Fibroblast of lung (primary cell): ENCODE measurements at regions not wholly inside any gene's neighbourhood (a gene's known extent, or its start where the extent isn't known, plus 50 kb on each side); places are given as distances from the start of the nearest gene placed in this dataset.

Experiments used
- DNase-seq, 2 donors: peaks; one replicate each; pipeline versions ENCODE4 v3.0.0 to v3.0.0-alpha.2; 2010; ENCODE audit warnings: low read depth in 2 of 2
- H2AFZ ChIP-seq: 2 replicates; pipeline ENCODE4 v1.5.1; 2012; ENCODE audit warnings: low read length, control low read depth, inconsistent platforms
- H3K27ac ChIP-seq: 2 replicates; pipeline ENCODE4 v1.5.1; 2011; ENCODE audit warnings: low read length, control low read depth; ENCODE audit not compliant: insufficient read depth
- H3K27me3 ChIP-seq: 2 replicates; pipeline ENCODE4 v1.5.1; 2011; ENCODE audit warnings: mild to moderate bottlenecking, low read length; ENCODE audit not compliant: control insufficient read depth, insufficient read depth
- H3K36me3 ChIP-seq: 2 replicates; pipeline ENCODE4 v1.5.1; 2011; ENCODE audit warnings: low read length; ENCODE audit not compliant: control insufficient read depth, insufficient read depth
- H3K4me1 ChIP-seq: 2 replicates; pipeline ENCODE4 v1.5.1; 2011; ENCODE audit warnings: low read length; ENCODE audit not compliant: control insufficient read depth, insufficient read depth; ENCODE audit errors: extremely low read depth
- H3K4me2 ChIP-seq: 2 replicates; pipeline ENCODE4 v1.5.1; 2011; ENCODE audit warnings: low read length, control low read depth; ENCODE audit not compliant: insufficient read depth; ENCODE audit errors: extremely low read depth
- H3K4me3 ChIP-seq, 4 experiments: fragments of 200-600 bp in 1 of 4; sonication (generic) in 1 of 4; replicated peaks in 1 of 4; 2 replicates each; pipeline ENCODE4 v1.5.1; 2011 to 2016; ENCODE audit warnings: low read length in 4 of 4, low read depth in 3 of 4, mild to moderate bottlenecking in 3 of 4, control low read depth in 2 of 4, inconsistent platforms in 1 of 4, mixed read lengths in 1 of 4; ENCODE audit not compliant: insufficient read depth in 1 of 4; ENCODE audit errors: control extremely low read depth in 1 of 4
- H3K79me2 ChIP-seq: 2 replicates; pipeline ENCODE4 v1.5.1; 2012; ENCODE audit warnings: mild to moderate bottlenecking, low read length, inconsistent platforms; ENCODE audit not compliant: control insufficient read depth, insufficient read depth
- H3K9ac ChIP-seq: 2 replicates; pipeline ENCODE4 v1.5.1; 2011; ENCODE audit warnings: mild to moderate bottlenecking, low read length, control low read depth; ENCODE audit not compliant: insufficient read depth
- H3K9me3 ChIP-seq: 2 replicates; pipeline ENCODE4 v1.5.1; 2012; ENCODE audit warnings: low read depth, low read length; ENCODE audit not compliant: control insufficient read depth, insufficient read depth
- H4K20me1 ChIP-seq: 2 replicates; pipeline ENCODE4 v1.5.1; 2011; ENCODE audit warnings: low read length; ENCODE audit not compliant: control insufficient read depth, insufficient read depth; ENCODE audit errors: extremely low read depth
- EZH2 ChIP-seq: IDR thresholded peaks from 2 replicates; pipeline ENCODE4 v1.5.1; 2012; ENCODE audit warnings: low read length, control low read depth, mild to moderate bottlenecking; ENCODE audit errors: missing control alignments
- TF ChIP-seq, protein P1 (sequence below), 2 donors: IDR thresholded peaks in 1 of 2; conservative IDR thresholded peaks in 1 of 2; 1 replicate in 1 of 2; 2 replicates in 1 of 2; pipeline ENCODE4 v1.5.1; 2011 to 2012; ENCODE audit warnings: low read length in 2 of 2, control low read depth in 1 of 2, inconsistent platforms in 1 of 2, low read depth in 1 of 2, mild to moderate bottlenecking in 1 of 2

DNA sequence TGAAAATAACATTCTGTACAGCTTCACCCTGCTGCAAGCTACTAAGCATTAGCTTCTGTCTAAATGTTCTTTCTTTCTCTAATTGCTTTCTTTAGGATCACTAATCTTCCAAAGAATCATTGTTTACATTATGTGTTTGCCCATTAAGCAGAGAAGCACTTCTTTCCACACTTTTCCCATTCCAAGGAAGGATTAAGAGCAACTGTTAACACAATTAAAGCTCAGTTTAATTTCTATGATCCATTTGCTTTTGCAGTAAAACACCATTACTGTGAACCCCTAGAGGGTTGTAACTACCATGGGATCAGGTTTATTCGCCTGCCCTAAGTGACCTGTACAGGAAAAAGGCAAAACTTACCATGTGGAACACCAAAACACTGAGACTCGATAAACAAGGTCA is 125.8 kb upstream of the ZNF385D start:
- H3K27ac ChIP-seq, result no peak overlapping the region
- no peak overlapping the region for H3K4me3 ChIP-seq
- H3K27me3 ChIP-seq, result no peaks in the 10 kb centered on the region
- no peaks in the 10 kb centered on the region for H3K36me3 ChIP-seq
- H3K79me2 ChIP-seq, result no peaks in the 10 kb centered on the region
- H3K9ac ChIP-seq, result no peak overlapping the region
- no peak for DNase-seq
- H3K9me3 ChIP-seq, result no peaks in the 10 kb centered on the region
- H2AFZ ChIP-seq, result no peak overlapping the region
- TF ChIP-seq, protein P1, sequence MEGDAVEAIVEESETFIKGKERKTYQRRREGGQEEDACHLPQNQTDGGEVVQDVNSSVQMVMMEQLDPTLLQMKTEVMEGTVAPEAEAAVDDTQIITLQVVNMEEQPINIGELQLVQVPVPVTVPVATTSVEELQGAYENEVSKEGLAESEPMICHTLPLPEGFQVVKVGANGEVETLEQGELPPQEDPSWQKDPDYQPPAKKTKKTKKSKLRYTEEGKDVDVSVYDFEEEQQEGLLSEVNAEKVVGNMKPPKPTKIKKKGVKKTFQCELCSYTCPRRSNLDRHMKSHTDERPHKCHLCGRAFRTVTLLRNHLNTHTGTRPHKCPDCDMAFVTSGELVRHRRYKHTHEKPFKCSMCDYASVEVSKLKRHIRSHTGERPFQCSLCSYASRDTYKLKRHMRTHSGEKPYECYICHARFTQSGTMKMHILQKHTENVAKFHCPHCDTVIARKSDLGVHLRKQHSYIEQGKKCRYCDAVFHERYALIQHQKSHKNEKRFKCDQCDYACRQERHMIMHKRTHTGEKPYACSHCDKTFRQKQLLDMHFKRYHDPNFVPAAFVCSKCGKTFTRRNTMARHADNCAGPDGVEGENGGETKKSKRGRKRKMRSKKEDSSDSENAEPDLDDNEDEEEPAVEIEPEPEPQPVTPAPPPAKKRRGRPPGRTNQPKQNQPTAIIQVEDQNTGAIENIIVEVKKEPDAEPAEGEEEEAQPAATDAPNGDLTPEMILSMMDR (conservative IDR thresholded peaks at IDR 0.05 in 1 of 2, IDR thresholded peaks at IDR 0.05 in 1 of 2; ENCODE audit: low read depth in 1 of 2, low read length in 2 of 2), result no peak
- no peak for TF ChIP-seq EZH2
- H4K20me1 ChIP-seq, result no peaks in the 10 kb centered on the region
- H3K4me2 ChIP-seq, result no peak overlapping the region
- H3K4me1 ChIP-seq, result no peaks in the 10 kb centered on the region

DNA sequence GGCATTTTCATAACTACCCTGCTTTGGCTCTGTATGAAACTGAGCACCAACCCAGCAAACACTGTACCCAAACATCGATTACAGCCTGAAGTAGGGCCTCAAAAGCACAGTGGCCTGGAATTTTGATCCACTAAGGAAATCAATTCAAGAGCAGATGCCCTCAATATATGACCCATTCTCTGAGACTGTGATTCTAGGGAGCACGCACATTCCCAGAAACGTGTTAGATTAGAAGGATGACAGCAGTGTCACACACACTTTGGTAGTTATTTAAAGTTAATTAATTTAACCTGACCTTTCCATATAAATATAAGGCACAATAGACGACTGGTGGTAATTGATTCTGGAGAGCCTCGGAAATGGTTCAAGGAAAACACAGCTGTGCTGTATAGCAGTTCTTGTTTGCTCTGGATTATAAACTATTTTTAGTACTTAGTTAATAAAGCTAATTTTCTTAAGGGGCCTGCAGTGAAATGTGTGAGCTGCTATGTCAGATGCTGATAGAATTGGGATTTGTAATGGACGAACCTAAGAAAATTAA is 126.3 kb upstream of the ZNF385D start:
- no peak for TF ChIP-seq EZH2
- TF ChIP-seq, protein P1 (conservative IDR thresholded peaks at IDR 0.05 in 1 of 2, IDR thresholded peaks at IDR 0.05 in 1 of 2; ENCODE audit: low read depth in 1 of 2, low read length in 2 of 2), result no peak
- no peak for DNase-seq
- H2AFZ ChIP-seq, result no peak overlapping the region

DNA sequence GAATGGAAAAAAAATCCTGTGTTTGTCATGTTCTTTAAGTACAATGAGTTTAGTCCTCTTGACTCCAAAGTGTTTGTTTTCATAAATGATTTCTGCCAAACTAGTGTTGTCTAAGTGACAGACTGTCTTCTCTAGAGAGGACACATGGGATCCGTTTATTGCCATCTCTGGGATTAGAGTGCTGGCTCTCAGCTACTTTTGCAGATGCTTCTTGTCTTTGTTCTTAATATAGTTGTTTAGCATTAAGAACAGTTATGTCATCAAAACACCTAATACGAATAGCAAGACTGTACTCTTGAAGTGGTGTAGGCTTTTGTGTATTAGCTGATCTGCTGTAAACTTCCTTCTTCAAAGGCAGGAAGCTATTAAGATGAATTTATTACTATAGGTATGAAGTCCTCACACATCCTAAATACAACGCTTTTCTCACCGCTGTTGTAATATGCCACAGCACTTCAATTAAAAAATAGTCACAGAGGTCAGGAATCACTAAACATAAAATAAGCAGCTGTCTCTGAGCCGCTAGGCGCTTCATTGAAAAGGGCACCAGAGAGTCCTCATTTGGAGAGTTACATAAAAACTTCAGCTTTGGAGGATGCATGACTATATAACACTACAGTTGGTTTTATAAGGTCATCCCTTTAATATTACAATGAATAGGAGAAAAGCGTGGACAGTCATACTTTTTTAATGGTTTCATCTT is 128.3 kb upstream of the ZNF385D start:
- no peak overlapping the region for H3K27ac ChIP-seq
- DNase-seq, result no peak
- H4K20me1 ChIP-seq, result no peaks in the 10 kb centered on the region
- H3K4me1 ChIP-seq, result no peaks in the 10 kb centered on the region
- no peak for TF ChIP-seq EZH2
- TF ChIP-seq, protein P1 (conservative IDR thresholded peaks at IDR 0.05 in 1 of 2, IDR thresholded peaks at IDR 0.05 in 1 of 2; ENCODE audit: low read depth in 1 of 2, low read length in 2 of 2), result no peak
- H2AFZ ChIP-seq, result no peak overlapping the region
- H3K9ac ChIP-seq, result no peak overlapping the region
- H3K27me3 ChIP-seq, result no peaks in the 10 kb centered on the region
- H3K36me3 ChIP-seq, result no peaks in the 10 kb centered on the region
- H3K9me3 ChIP-seq, result no peaks in the 10 kb centered on the region
- H3K4me2 ChIP-seq, result no peak overlapping the region
- H3K4me3 ChIP-seq, result no peak overlapping the region
- no peaks in the 10 kb centered on the region for H3K79me2 ChIP-seq

More for the DNA sequence above, 126.3 kb upstream of the ZNF385D start:
- Histone ChIP-seq H3K4me2 (no peak overlapping the region), H3K27ac (no peak overlapping the region), H3K36me3 (no peaks in the 10 kb centered on the region), H4K20me1 (no peaks in the 10 kb centered on the region), H3K9ac (no peak overlapping the region), H3K4me3 (no peak overlapping the region), H3K4me1 (no peaks in the 10 kb centered on the region), H3K9me3 (no peaks in the 10 kb centered on the region), H3K79me2 (no peaks in the 10 kb centered on the region), H3K27me3 (no peaks in the 10 kb centered on the region)
